Epithelial cell of proximal tubule (primary cell): ENCODE measurements at regions not wholly inside any gene's neighbourhood (a gene's known extent, or its start where the extent isn't known, plus 50 kb on each side); places are given as distances from the start of the nearest gene placed in this dataset.

ENCODE experiments used
- DNase-seq: peaks from one replicate; pipeline ENCODE4 v3.0.0-alpha.2; 2011; ENCODE audit warnings: low read depth
- H3K4me3 ChIP-seq: 2 replicates; pipeline ENCODE4 v1.5.1; 2011; ENCODE audit warnings: low read depth, mild to moderate bottlenecking, low read length
- TF ChIP-seq, protein P1 (sequence below): conservative IDR thresholded peaks from 2 replicates; pipeline ENCODE4 v1.5.1; 2012; ENCODE audit warnings: low read depth, mild to moderate bottlenecking, low read length

DNA sequence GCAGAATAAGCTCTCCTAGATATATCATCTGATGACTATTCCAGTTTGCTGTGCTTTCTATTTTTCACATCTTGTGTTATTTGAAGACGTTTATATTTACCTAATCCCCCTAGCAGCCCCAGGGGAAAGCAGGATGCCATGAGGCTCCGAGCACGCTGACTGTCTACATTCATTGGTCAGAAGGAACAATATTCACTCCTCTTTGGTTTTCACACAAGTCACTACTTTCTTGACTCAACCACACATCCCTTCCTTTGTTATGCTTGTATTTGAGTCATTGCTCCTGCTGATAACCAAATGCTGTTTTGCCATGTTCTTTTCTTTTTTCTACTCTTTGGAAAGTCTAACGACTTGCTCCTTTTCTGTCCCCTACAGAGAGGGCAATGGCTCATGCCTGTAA, 86.5 kb upstream of the SLC38A2 start:
- TF ChIP-seq, protein P1, sequence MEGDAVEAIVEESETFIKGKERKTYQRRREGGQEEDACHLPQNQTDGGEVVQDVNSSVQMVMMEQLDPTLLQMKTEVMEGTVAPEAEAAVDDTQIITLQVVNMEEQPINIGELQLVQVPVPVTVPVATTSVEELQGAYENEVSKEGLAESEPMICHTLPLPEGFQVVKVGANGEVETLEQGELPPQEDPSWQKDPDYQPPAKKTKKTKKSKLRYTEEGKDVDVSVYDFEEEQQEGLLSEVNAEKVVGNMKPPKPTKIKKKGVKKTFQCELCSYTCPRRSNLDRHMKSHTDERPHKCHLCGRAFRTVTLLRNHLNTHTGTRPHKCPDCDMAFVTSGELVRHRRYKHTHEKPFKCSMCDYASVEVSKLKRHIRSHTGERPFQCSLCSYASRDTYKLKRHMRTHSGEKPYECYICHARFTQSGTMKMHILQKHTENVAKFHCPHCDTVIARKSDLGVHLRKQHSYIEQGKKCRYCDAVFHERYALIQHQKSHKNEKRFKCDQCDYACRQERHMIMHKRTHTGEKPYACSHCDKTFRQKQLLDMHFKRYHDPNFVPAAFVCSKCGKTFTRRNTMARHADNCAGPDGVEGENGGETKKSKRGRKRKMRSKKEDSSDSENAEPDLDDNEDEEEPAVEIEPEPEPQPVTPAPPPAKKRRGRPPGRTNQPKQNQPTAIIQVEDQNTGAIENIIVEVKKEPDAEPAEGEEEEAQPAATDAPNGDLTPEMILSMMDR, result no peak
- no peak for DNase-seq
- no peak overlapping the region for H3K4me3 ChIP-seq

- TF ChIP-seq, protein P1, result no peak
- no peak overlapping the region for H3K4me3 ChIP-seq
- DNase-seq, result no peak
Measured at GRCh38 chr12:46458500-46459102, 86.0 kb upstream of the SLC38A2 start.

GRCh38 chr12:46457958-46458357, 85.4 kb upstream of the SLC38A2 start:
- TF ChIP-seq, protein P1, result no peak
- DNase-seq, result no peak
- no peak overlapping the region for H3K4me3 ChIP-seq

GRCh38 chr12:46456356-46457334, 84.1 kb upstream of the SLC38A2 start:
- DNase-seq, result no peak
- TF ChIP-seq, protein P1, result no peak
- H3K4me3 ChIP-seq, result no peak overlapping the region

- H3K4me3 ChIP-seq, result no peak overlapping the region
- TF ChIP-seq, protein P1, result no peak
- peak; percentile 42 for DNase-seq
Measured at GRCh38 chr12:46455648-46456352, 83.2 kb upstream of the SLC38A2 start.

- TF ChIP-seq, protein P1, result no peak
- H3K4me3 ChIP-seq, result no peak overlapping the region
- DNase-seq, result no peak
Measured at GRCh38 chr12:46454981-46455380, 82.4 kb upstream of the SLC38A2 start.
